C4-2B (cell line): ENCODE measurements at regions not wholly inside any gene's neighbourhood (a gene's known extent, or its start where the extent isn't known, plus 50 kb on each side); places are given as distances from the start of the nearest gene placed in this dataset.

Experiments
- CTCF ChIP-seq: fragments of 450-650 bp; conservative IDR thresholded peaks from 2 replicates; pipeline ENCODE4 v1.5.1; 2017; ENCODE audit warnings: mild to moderate bottlenecking
- ZFX ChIP-seq: fragments of 450-650 bp; IDR thresholded peaks from 2 replicates; pipeline ENCODE4 v1.6.1; 2017

- TF ChIP-seq CTCF (no peak), ZFX (no peak)
Observed at GRCh38 chr2:138333677-138334076, 167.9 kb upstream of the SPOPL start.
